ENCODE measurements at regions not wholly inside any gene's neighbourhood (a gene's known extent, or its start where the extent isn't known, plus 50 kb on each side); places are given as distances from the start of the nearest gene placed in this dataset.

DNA sequence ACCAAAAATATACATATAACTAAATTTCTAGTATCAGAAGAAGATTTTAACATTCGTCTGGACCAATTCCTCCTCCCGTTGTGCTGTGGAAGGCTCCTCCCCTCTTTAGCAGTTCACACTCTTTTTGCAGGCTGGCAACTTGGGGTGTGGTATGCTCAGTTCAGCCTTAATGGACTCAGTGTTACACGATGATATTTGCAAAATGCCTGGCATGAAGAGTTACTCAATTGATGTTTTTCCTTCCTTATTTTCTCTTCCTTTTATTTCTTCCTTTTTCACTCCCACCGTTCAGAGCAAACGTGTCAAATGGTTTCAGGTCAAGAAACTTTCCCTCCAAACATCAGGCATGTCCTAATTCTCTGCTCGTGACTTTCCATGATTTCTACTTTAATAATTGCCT is 248.3 kb downstream of the PHF14 start:
- TF ChIP-seq, protein P1, sequence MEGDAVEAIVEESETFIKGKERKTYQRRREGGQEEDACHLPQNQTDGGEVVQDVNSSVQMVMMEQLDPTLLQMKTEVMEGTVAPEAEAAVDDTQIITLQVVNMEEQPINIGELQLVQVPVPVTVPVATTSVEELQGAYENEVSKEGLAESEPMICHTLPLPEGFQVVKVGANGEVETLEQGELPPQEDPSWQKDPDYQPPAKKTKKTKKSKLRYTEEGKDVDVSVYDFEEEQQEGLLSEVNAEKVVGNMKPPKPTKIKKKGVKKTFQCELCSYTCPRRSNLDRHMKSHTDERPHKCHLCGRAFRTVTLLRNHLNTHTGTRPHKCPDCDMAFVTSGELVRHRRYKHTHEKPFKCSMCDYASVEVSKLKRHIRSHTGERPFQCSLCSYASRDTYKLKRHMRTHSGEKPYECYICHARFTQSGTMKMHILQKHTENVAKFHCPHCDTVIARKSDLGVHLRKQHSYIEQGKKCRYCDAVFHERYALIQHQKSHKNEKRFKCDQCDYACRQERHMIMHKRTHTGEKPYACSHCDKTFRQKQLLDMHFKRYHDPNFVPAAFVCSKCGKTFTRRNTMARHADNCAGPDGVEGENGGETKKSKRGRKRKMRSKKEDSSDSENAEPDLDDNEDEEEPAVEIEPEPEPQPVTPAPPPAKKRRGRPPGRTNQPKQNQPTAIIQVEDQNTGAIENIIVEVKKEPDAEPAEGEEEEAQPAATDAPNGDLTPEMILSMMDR (conservative IDR thresholded peaks at IDR 0.05; ENCODE audit: low read depth, low read length) = no peak
- DNase-seq (ENCODE audit: low read depth) = no peak
- no peak overlapping the region for H3K4me3 ChIP-seq (ENCODE audit: low read length)

DNA sequence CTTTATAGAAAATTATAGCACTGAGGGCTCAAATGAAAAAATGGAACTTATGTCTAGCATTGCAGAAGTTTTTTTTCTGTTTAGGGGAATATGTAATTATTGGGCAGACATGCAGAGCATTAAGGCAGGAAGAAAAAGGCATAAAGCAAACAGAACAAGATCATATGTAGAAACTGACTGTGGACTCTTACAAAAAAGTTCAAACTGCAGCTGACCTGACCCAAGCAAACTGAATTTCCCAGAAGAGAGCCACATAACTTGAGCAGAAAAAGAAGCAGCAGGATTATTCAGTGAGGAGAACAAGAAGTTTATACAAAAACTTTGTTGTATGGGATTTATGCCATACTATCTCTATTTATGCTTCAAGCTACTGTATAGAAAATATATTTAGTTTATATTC is 250.9 kb downstream of the PHF14 start:
- TF ChIP-seq, protein P1 (conservative IDR thresholded peaks at IDR 0.05; ENCODE audit: low read depth, low read length) = no peak
- no peak overlapping the region for H3K4me3 ChIP-seq (ENCODE audit: low read length)
- no peak for DNase-seq (ENCODE audit: low read depth)

DNA sequence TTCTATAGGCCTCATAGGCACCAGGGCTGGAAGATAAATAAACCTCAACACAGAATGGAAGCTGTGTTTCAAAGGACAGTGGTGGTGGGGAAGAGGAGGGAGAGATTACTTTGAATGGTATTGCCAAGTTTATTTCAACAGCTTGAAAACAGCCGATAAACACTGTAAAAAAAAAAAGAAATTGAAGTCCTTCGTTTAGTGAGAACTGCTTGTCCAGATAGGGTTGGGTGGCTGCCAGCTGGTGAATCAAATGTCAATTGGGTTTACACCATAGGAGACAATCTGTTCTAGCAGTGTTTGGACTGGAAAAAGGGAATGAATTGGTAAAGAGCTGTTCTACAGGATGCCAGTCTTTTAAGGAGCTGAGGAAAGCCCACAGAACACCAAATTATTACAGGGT is 254.8 kb downstream of the PHF14 start:
- TF ChIP-seq, protein P1 (conservative IDR thresholded peaks at IDR 0.05; ENCODE audit: low read depth, low read length) = no peak
- DNase-seq (ENCODE audit: low read depth) = no peak
- no peak overlapping the region for H3K4me3 ChIP-seq (ENCODE audit: low read length)

DNA sequence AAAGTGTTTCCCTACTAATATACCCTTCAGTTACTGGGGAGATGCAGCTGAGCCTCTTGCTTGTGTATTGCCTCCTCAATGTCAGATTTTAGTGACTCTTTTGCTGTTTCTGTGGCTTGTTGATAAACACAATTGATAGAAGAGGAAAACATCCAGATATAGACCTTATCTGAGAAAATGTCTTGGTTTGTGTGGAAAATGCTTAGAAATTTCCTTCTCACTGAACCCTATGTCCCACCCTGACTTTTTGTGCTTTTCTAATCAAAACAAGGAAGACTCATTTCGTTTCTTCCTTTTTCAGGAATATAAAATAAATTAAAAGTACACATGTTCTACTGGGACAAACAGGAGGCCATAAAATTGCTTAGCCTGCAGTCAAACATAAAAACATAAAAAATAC is 257.5 kb downstream of the PHF14 start:
- DNase-seq (ENCODE audit: low read depth) = no peak
- no peak overlapping the region for H3K4me3 ChIP-seq (ENCODE audit: low read length)
- TF ChIP-seq, protein P1 (conservative IDR thresholded peaks at IDR 0.05; ENCODE audit: low read depth, low read length) = no peak

DNA sequence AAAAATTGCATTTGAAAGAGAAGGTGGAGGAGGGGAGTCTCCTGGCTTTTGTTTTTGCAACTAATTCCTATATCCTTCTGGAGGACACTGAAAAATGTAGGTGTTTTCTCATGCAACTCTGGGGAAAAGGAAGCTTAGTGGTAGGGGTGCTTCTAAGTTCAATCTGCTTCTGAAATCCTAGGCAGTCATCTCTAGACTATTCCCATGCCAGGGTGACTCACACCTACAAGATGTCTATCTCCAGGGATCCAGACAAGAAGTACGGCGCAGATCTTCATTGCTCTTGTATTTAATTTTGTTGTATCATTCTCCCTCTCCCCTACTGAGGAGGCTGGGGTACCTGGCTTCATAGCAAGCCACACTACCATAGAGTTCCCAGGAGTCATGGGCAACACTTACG is 258.8 kb downstream of the PHF14 start:
- H3K4me3 ChIP-seq (ENCODE audit: low read length) = no peak overlapping the region
- TF ChIP-seq, protein P1 (conservative IDR thresholded peaks at IDR 0.05; ENCODE audit: low read depth, low read length) = no peak
- DNase-seq (ENCODE audit: low read depth) = no peak

DNA sequence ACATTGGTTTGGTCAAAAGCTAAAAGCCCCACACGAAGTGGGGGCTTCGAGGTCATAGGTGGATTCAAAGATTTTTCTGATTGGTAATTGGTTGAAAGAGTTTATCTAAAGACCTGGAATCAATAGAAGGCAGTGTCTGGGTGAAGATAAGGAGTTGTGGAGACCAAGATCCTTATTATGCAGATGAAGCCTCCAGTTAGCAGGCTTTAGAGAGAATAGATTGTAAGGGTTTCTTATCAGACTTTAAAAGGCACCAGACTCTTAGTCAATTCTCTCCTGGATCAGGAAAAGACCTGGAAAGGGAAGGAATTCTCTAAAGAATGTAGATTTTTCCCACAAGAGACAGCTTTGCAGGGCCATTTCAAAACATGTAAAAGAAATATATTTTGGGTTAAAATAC is 260.2 kb downstream of the PHF14 start:
- no peak for DNase-seq (ENCODE audit: low read depth)
- TF ChIP-seq, protein P1 (conservative IDR thresholded peaks at IDR 0.05; ENCODE audit: low read depth, low read length) = no peak
- no peak overlapping the region for H3K4me3 ChIP-seq (ENCODE audit: low read length)

DNA sequence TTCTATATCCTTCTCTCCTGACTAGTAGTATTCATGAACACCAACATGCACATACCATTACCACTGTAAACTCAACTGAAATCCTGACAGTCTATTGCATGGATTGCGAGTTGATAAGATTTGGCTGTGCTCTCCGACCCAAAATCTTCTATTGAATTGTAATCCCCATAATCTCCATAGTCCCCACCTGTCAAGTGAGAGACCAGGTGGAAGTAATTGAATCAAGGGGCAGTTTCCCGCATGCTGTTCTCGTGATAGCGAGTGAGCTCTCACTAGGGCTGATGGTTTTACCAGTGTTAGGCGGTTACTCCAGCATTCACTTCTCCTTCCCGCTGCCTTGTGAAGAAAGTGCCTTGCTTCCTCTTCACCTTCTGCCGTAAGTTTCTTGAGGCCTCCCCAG is 261.8 kb downstream of the PHF14 start:
- TF ChIP-seq, protein P1 (conservative IDR thresholded peaks at IDR 0.05; ENCODE audit: low read depth, low read length) = no peak
- no peak overlapping the region for H3K4me3 ChIP-seq (ENCODE audit: low read length)
- DNase-seq (ENCODE audit: low read depth) = no peak
